ENCODE measurements at regions not wholly inside any gene's neighbourhood (a gene's known extent, or its start where the extent isn't known, plus 50 kb on each side); places are given as distances from the start of the nearest gene placed in this dataset.

- no peak for FAIRE-seq
- no TSS peak for BruUV-seq (replicated peaks)
Measured at GRCh38 chr7:119329715-119330114, 943.3 kb upstream of the KCND2 start.

More at GRCh38 chr7:119329715-119330114, 943.3 kb upstream of the KCND2 start:
- H3K27me3 ChIP-seq (replicated peaks in 1 of 2; ENCODE audit: control insufficient read depth in 2 of 2, insufficient read depth in 2 of 2, low read length in 1 of 2): no peaks in the 10 kb centered on the region
- ChIA-PET SMC1A (ENCODE audit: uncharacterized antibody, unreplicated experiment) (no interaction called here), POLR2A (no interaction called here), RAD21 (ENCODE audit: unreplicated experiment) (no interaction called here), CTCF (no interaction called here)
- ATAC-seq: no peak
- DNase-seq (ENCODE audit: low read depth, low spot score): no peak
- H3K4me2 ChIP-seq (ENCODE audit: control insufficient read depth, insufficient read depth): no peak overlapping the region
- in situ Hi-C loops (cut with MboI) (no loop called here), intact Hi-C loops (cut with micrococcal nuclease; ENCODE audit: unreplicated experiment) (no loop called here)
- H3K79me2 ChIP-seq (ENCODE audit: control insufficient read depth, insufficient read depth, low read length): no peaks in the 10 kb centered on the region
- H3K9ac ChIP-seq (ENCODE audit: control insufficient read depth, insufficient read depth, low read length): no peak overlapping the region
- H3K9me3 ChIP-seq (replicated peaks; ENCODE audit: control insufficient read depth, insufficient read depth, low read length): no peaks in the 10 kb centered on the region
- H2AFZ ChIP-seq (ENCODE audit: control insufficient read depth, low read depth, low read length): no peak overlapping the region
- H3K4me3 ChIP-seq: no peak overlapping the region
- no peaks in the 10 kb centered on the region for H4K20me1 ChIP-seq (ENCODE audit: control insufficient read depth, insufficient read depth)
- TF ChIP-seq IRF4 (IDR thresholded peaks at IDR 0.05; ENCODE audit: low read depth, low read length) (no peak), CTCF (IDR thresholded peaks at IDR 0.05 in 2 of 3, conservative IDR thresholded peaks at IDR 0.05 in 1 of 3; ENCODE audit: control insufficient read depth in 2 of 3, extremely low read depth in 1 of 3, insufficient read depth in 1 of 3, low read depth in 3 of 3, low read length in 3 of 3) (no peak), SMAD5 (IDR thresholded peaks at IDR 0.05; ENCODE audit: low read depth) (no peak), STAT1 (conservative IDR thresholded peaks at IDR 0.05) (no peak), SIX5 (IDR thresholded peaks at IDR 0.05; ENCODE audit: low read depth, low read length, severe bottlenecking) (no peak), NBN (IDR thresholded peaks at IDR 0.05) (no peak), ZNF24 (IDR thresholded peaks at IDR 0.05) (no peak), E2F4 (IDR thresholded peaks at IDR 0.05; ENCODE audit: low read depth, low read length) (no peak), IRF5 (IDR thresholded peaks at IDR 0.05; ENCODE audit: borderline replicate concordance) (no peak), SUPT20H (IDR thresholded peaks at IDR 0.05; ENCODE audit: borderline replicate concordance, control insufficient read depth, low read depth, low read length) (no peak), RBBP5 (conservative IDR thresholded peaks at IDR 0.05) (no peak), FOXK2 (IDR thresholded peaks at IDR 0.05) (no peak), RAD21 (IDR thresholded peaks at IDR 0.05; ENCODE audit: insufficient read depth, low read depth, low read length) (no peak), STAT3 (IDR thresholded peaks at IDR 0.05; ENCODE audit: low read depth, low read length) (no peak)
- no peak overlapping the region for H3K27ac ChIP-seq (ENCODE audit: control insufficient read depth, insufficient read depth)
- no peaks in the 10 kb centered on the region for H3K36me3 ChIP-seq (ENCODE audit: control insufficient read depth in 2 of 2, insufficient read depth in 2 of 2, low read length in 1 of 2)
- 17% methylated on average over 5 of the region's 5 CpGs for WGBS (ENCODE audit: insufficient coverage, insufficient replicate concordance, low lambda C conversion rate, missing lambda C conversion rate)
- H3K4me1 ChIP-seq (ENCODE audit: control insufficient read depth, insufficient read depth, low read length): no peaks in the 10 kb centered on the region
